H1 (cell line): ENCODE measurements at regions not wholly inside any gene's neighbourhood (a gene's known extent, or its start where the extent isn't known, plus 50 kb on each side); places are given as distances from the start of the nearest gene placed in this dataset.

Source experiments
- CBX5 ChIP-seq: fragments of 300-800, 300-1000 bp; sonication (generic); IDR thresholded peaks from 2 replicates; pipeline ENCODE4 v1.7.1; 2016; ENCODE audit warnings: antibody characterized with exemption, low read length, low read depth
- CHD2 ChIP-seq: IDR thresholded peaks from 2 replicates; pipeline ENCODE4 v1.6.1; 2012; ENCODE audit warnings: low read length, improper control_type of control experiment
- CTCF ChIP-seq, 3 experiments: IDR thresholded peaks; 1 replicate in 2 of 3; 2 replicates in 1 of 3; pipeline versions ENCODE4 v1.5.1 to v1.6.1; 2011; ENCODE audit warnings: low read length in 3 of 3, mild to moderate bottlenecking in 3 of 3, inconsistent platforms in 2 of 3, low read depth in 1 of 3, moderate library complexity in 1 of 3; ENCODE audit not compliant: insufficient read depth in 1 of 3; ENCODE audit errors: control extremely low read depth in 1 of 3
- EZH2 ChIP-seq: fragments of 200-600 bp; sonication (generic); IDR thresholded peaks from 2 replicates; pipeline ENCODE4 v1.7.1; 2012; ENCODE audit warnings: low read depth, mild to moderate bottlenecking, moderate library complexity, low read length, inconsistent platforms; ENCODE audit not compliant: severe bottlenecking
- JUND ChIP-seq: IDR thresholded peaks from 2 replicates; pipeline ENCODE4 v1.6.1; 2011; ENCODE audit warnings: mild to moderate bottlenecking, improper control_type of control experiment, low read length
- KDM5A ChIP-seq: fragments of 200-600 bp; IDR thresholded peaks from 2 replicates; pipeline ENCODE4 v1.7.1; 2012; ENCODE audit warnings: mild to moderate bottlenecking, low read length, inconsistent platforms, mixed read lengths
- POLR2A ChIP-seq, 2 experiments: IDR thresholded peaks; 1 replicate in 1 of 2; 2 replicates in 1 of 2; pipeline ENCODE4 v1.6.1; 2011; ENCODE audit warnings: low read depth in 2 of 2, low read length in 2 of 2, mild to moderate bottlenecking in 2 of 2; ENCODE audit errors: control extremely low read depth in 1 of 2
- POLR2AphosphoS5 ChIP-seq: IDR thresholded peaks from 2 replicates; pipeline ENCODE4 v1.6.1; 2011; ENCODE audit warnings: low read depth, low read length
- RFX5 ChIP-seq: IDR thresholded peaks from 2 replicates; pipeline ENCODE4 v1.6.1; 2011; ENCODE audit warnings: low read depth, low read length, improper control_type of control experiment, borderline replicate concordance
- TF ChIP-seq, protein P1 (sequence below): IDR thresholded peaks from 2 replicates; pipeline ENCODE4 v1.6.1; 2011; ENCODE audit warnings: low read length, improper control_type of control experiment

DNA sequence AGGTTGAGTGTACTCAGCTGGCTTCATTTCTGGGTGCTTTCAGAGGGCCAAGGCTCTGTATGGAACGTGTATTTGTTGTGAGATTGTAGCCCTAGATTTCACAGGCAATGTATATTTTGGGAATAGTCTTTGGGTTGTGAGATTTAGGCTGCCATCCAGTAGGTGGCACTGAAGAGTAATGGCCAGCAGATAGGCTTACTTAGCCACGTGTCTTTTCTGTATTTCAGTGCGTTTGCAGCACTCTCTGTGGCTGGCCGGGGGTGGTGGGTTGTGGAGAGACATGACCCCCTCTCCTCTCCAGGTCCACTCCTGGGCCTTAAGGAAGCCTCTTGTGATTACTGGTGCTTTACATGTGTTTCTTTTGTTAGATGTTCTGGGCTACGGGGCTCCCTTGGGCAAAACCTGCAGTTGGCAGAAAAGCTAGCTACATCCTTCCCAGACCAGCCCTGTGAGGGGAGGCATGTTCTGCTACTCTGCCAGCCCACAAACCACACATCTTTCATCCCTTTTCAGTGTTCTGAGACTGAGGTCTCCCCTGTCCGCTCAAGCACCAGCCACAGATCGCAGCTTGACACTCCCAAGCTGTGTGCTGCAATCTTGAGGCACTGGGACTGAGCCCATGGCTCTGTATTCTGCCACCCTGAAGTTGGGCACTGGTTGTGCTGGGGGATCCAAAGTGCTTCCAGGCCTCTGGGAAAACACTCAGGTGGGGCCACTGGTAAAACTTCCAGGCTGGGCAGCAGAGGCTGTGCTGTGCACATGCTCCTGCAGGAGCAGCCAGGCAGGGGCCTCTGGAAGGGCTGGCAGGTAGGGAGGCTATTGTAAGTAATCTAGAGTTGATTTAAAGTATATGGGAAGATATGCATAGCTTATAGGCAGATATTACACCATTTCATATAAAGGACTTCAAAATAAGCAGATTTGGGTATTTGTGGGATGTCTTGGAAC is 1096.8 kb upstream of the PCDH20 start:
- no peak for TF ChIP-seq CHD2
- TF ChIP-seq CTCF (IDR thresholded peaks at IDR 0.05; ENCODE audit: control extremely low read depth in 1 of 3, insufficient read depth in 1 of 3, low read depth in 1 of 3, low read length in 3 of 3): peak in 2 of 3 experiments; percentile 65 to 88; a peak in 3 of 4 replicates
- peak in 1 of 2 experiments; percentile 42; a peak in 1 of 3 replicates for TF ChIP-seq POLR2A (IDR thresholded peaks at IDR 0.05; ENCODE audit: control extremely low read depth in 1 of 2, low read depth in 2 of 2, low read length in 2 of 2)
- no peak for TF ChIP-seq POLR2AphosphoS5
- no peak for TF ChIP-seq JUND
- TF ChIP-seq, protein P1, sequence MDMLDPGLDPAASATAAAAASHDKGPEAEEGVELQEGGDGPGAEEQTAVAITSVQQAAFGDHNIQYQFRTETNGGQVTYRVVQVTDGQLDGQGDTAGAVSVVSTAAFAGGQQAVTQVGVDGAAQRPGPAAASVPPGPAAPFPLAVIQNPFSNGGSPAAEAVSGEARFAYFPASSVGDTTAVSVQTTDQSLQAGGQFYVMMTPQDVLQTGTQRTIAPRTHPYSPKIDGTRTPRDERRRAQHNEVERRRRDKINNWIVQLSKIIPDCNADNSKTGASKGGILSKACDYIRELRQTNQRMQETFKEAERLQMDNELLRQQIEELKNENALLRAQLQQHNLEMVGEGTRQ: peak; percentile 62; the same call in 1 of the 2 replicates
- no peak for TF ChIP-seq RFX5
- no peak for TF ChIP-seq EZH2
- no peak for TF ChIP-seq KDM5A
- no peak for TF ChIP-seq CBX5
